ENCODE measurements at regions not wholly inside any gene's neighbourhood (a gene's known extent, or its start where the extent isn't known, plus 50 kb on each side); places are given as distances from the start of the nearest gene placed in this dataset.

DNA sequence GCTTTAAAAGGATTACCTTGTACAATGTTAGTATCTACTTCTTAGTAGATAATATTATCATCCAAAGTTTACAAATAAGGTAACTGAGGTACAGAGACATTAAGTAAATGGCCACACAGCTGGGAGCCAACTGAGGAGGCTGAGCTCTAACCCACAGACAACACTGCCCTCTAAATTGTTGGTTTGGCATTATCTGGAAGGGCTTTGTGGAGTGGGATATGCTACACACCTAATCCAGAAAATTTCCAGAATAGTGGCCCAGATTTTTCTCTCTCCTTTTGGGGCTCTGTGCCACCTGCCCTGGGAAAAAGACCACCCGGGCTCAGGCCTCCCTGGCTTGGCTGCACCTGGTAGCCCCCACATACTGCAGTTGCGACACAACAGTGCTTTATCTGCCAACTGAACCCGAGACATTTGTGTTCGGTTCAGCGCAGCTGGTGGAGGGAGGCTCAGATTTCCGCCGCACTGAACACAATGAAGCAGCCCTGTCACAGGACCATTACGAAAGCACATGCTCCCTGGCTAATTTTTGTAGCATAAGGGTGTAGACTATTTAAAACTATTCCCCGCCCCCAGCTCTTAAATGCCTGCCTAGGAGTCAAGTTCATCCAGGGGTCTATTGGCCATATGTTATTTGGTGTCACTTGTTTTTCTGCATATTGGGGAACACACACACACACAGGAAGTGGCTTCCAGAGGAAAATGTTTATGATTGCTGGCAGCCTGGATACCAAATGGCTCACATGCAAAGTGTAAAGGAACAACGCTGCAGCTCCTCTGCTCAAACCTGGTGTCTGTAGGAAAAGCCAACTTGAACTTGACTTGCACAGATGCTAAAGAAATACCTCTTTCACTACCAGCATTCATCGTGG, 92.3 kb upstream of the ESRRG start:
- H3K27me3 ChIP-seq (ENCODE audit: control insufficient read depth, insufficient read depth, low read length) = no peaks in the 10 kb centered on the region
- H3K27ac ChIP-seq (ENCODE audit: low read length) = no peak overlapping the region
- no CpG with 5 or more reads among the region's 11 CpGs for whole genome bisulfite sequencing (ENCODE audit: insufficient coverage, insufficient read length)
- no peak for DNase-seq (ENCODE audit: low read depth, low spot score)
- no peaks in the 10 kb centered on the region for H3K9me3 ChIP-seq (ENCODE audit: control insufficient read depth, insufficient read depth, low read length)
- no peaks in the 10 kb centered on the region for H3K36me3 ChIP-seq (ENCODE audit: control insufficient read depth, insufficient read depth, low read length)
- H3K4me3 ChIP-seq (ENCODE audit: low read length) = no peak overlapping the region
- 0 out of 2 replicates have a peak, but pooled peaks cover 2% of the 10 kb centered on the region for H3K4me1 ChIP-seq (ENCODE audit: control insufficient read depth, insufficient read depth, low read length)

- DNase-seq (ENCODE audit: low read depth, low spot score) = no peak
- Histone ChIP-seq H3K27me3 (ENCODE audit: control insufficient read depth, insufficient read depth, low read length) (no peaks in the 10 kb centered on the region), H3K4me3 (ENCODE audit: low read length) (no peak overlapping the region), H3K36me3 (ENCODE audit: control insufficient read depth, insufficient read depth, low read length) (no peaks in the 10 kb centered on the region), H3K4me1 (ENCODE audit: control insufficient read depth, insufficient read depth, low read length) (0 out of 2 replicates have a peak, but pooled peaks cover 2% of the 10 kb centered on the region), H3K9me3 (ENCODE audit: control insufficient read depth, insufficient read depth, low read length) (no peaks in the 10 kb centered on the region), H3K27ac (ENCODE audit: low read length) (no peak overlapping the region)
- no CpG with 5 or more reads among the region's 6 CpGs for WGBS (ENCODE audit: insufficient coverage, insufficient read length)
Observed at GRCh38 chr1:216814576-216815259, 91.5 kb upstream of the ESRRG start.

DNA sequence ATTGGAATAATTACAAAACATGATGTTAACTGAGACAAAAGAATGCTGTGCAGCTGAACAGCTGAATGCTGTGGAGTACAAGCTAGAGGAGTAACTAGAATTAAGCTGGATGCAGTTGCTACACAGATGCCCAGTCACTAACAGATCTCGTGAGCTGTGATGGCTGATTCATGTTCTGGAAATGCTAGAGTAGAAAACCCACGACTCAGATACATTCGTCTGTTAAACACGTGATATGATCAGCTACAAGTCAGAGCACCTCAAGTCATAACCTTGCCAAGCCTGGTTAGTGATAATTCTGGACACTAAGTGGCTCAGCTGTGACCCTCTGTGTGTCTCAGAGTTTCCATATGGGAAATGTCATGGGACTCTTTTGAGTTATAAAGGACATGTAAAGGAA, 89.7 kb upstream of the ESRRG start:
- Histone ChIP-seq H3K36me3 (ENCODE audit: control insufficient read depth, insufficient read depth, low read length) (no peaks in the 10 kb centered on the region), H3K4me1 (ENCODE audit: control insufficient read depth, insufficient read depth, low read length) (0 out of 2 replicates have a peak, but pooled peaks cover 2% of the 10 kb centered on the region), H3K9me3 (ENCODE audit: control insufficient read depth, insufficient read depth, low read length) (no peaks in the 10 kb centered on the region), H3K27ac (ENCODE audit: low read length) (no peak overlapping the region), H3K4me3 (ENCODE audit: low read length) (no peak overlapping the region), H3K27me3 (ENCODE audit: control insufficient read depth, insufficient read depth, low read length) (no peaks in the 10 kb centered on the region)
- no CpG with 5 or more reads among the region's 4 CpGs for WGBS (ENCODE audit: insufficient coverage, insufficient read length)
- DNase-seq (ENCODE audit: low read depth, low spot score) = no peak

DNA sequence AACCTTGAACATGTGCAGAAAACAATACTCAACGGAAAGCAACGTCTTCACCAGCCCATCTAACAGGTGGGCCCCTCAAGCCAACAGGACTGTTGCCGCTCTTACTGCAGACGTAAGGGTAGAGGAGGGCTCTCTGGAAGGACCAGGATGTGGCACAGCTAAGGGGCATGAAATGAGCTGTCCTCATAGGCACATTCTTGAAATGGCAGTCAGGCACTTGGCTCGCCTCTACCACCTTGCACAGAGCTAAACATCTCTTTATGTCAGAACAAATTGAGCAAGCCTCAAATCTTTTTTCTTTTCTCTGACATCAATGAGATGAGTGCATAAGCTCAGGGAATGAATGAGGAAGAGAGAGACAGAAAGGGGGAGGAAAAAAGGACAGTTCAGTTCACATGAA, 86.4 kb upstream of the ESRRG start:
- Histone ChIP-seq H3K4me3 (ENCODE audit: low read length) (no peak overlapping the region), H3K27me3 (ENCODE audit: control insufficient read depth, insufficient read depth, low read length) (no peaks in the 10 kb centered on the region), H3K9me3 (ENCODE audit: control insufficient read depth, insufficient read depth, low read length) (no peaks in the 10 kb centered on the region), H3K27ac (ENCODE audit: low read length) (no peak overlapping the region), H3K36me3 (ENCODE audit: control insufficient read depth, insufficient read depth, low read length) (no peaks in the 10 kb centered on the region), H3K4me1 (ENCODE audit: control insufficient read depth, insufficient read depth, low read length) (peaks cover 3% of the 10 kb centered on the region; the same call in 1 of the 2 replicates)
- DNase-seq (ENCODE audit: low read depth, low spot score) = no peak
- no CpG with 5 or more reads among the region's 5 CpGs for WGBS (ENCODE audit: insufficient coverage, insufficient read length)

DNA sequence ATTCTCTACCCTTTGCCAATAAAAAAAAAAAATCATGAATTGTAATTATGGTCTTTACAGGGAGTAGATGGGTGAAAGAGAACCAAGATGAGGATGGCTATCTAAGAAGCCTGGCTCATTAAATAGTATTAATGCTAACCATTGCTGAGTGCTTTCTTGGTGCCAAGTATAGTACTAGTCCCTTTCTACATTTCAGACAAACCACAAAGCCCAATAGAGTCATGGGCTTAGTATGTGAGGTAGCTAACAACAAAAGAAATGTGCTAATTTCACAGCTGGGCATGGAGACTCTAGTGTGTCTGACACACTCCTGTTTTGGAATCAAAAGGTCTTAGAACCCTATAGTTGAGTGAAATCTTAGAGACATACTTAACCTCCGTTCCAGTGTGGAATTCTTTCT, 84.5 kb upstream of the ESRRG start:
- WGBS (ENCODE audit: insufficient coverage, insufficient read length) = no CpG with 5 or more reads among the region's 1 CpG

GRCh38 chr1:216805953-216806352, 82.7 kb upstream of the ESRRG start:
- H3K27ac ChIP-seq (ENCODE audit: low read length) = no peak overlapping the region
- no peak overlapping the region for H3K4me3 ChIP-seq (ENCODE audit: low read length)
- peaks cover 3% of the 10 kb centered on the region; the same call in 1 of the 2 replicates for H3K4me1 ChIP-seq (ENCODE audit: control insufficient read depth, insufficient read depth, low read length)
- no CpG with 5 or more reads among the region's 1 CpG for WGBS (ENCODE audit: insufficient coverage, insufficient read length)
- DNase-seq (ENCODE audit: low read depth, low spot score) = no peak
- H3K27me3 ChIP-seq (ENCODE audit: control insufficient read depth, insufficient read depth, low read length) = no peaks in the 10 kb centered on the region
- H3K9me3 ChIP-seq (ENCODE audit: control insufficient read depth, insufficient read depth, low read length) = no peaks in the 10 kb centered on the region
- no peaks in the 10 kb centered on the region for H3K36me3 ChIP-seq (ENCODE audit: control insufficient read depth, insufficient read depth, low read length)

More for the DNA sequence above, 84.5 kb upstream of the ESRRG start:
- Histone ChIP-seq H3K27me3 (ENCODE audit: control insufficient read depth, insufficient read depth, low read length) (no peaks in the 10 kb centered on the region), H3K4me3 (ENCODE audit: low read length) (no peak overlapping the region), H3K4me1 (ENCODE audit: control insufficient read depth, insufficient read depth, low read length) (peaks cover 3% of the 10 kb centered on the region; the same call in 1 of the 2 replicates), H3K27ac (ENCODE audit: low read length) (no peak overlapping the region), H3K36me3 (ENCODE audit: control insufficient read depth, insufficient read depth, low read length) (no peaks in the 10 kb centered on the region), H3K9me3 (ENCODE audit: control insufficient read depth, insufficient read depth, low read length) (no peaks in the 10 kb centered on the region)
- no peak for DNase-seq (ENCODE audit: low read depth, low spot score)

GRCh38 chr1:216805233-216805632, 82.0 kb upstream of the ESRRG start:
- DNase-seq (ENCODE audit: low read depth, low spot score) = no peak
- WGBS (ENCODE audit: insufficient coverage, insufficient read length) = no CpG with 5 or more reads among the region's 5 CpGs
- H3K9me3 ChIP-seq (ENCODE audit: control insufficient read depth, insufficient read depth, low read length) = no peaks in the 10 kb centered on the region

DNA sequence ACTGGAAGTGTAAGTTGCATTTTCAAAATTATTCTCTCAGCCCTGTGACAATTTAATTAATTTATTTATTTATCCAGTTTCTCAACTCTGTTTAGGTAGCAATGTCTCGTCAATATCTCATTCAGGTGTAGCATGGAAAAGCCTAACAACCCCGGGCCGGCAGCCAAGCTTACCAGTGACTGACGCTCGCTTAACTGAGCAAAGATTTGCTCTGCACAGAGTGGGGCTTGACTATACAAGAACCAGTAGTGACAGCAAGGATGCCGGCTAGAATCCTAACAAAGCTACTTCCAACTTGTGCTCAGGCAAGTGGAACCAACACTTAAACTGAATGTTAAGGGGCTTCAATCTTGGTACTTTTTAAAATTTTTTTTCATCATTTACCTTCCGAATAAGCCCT, 80.9 kb upstream of the ESRRG start:
- no CpG with 5 or more reads among the region's 7 CpGs for WGBS (ENCODE audit: insufficient coverage, insufficient read length)
- Histone ChIP-seq H3K9me3 (ENCODE audit: control insufficient read depth, insufficient read depth, low read length) (no peaks in the 10 kb centered on the region), H3K36me3 (ENCODE audit: control insufficient read depth, insufficient read depth, low read length) (no peaks in the 10 kb centered on the region), H3K27ac (ENCODE audit: low read length) (no peak overlapping the region), H3K4me1 (ENCODE audit: control insufficient read depth, insufficient read depth, low read length) (peaks cover 3% of the 10 kb centered on the region; the same call in 1 of the 2 replicates), H3K4me3 (ENCODE audit: low read length) (no peak overlapping the region), H3K27me3 (ENCODE audit: control insufficient read depth, insufficient read depth, low read length) (no peaks in the 10 kb centered on the region)
- no peak for DNase-seq (ENCODE audit: low read depth, low spot score)

More at GRCh38 chr1:216805233-216805632, 82.0 kb upstream of the ESRRG start:
- Histone ChIP-seq H3K4me3 (ENCODE audit: low read length) (no peak overlapping the region), H3K27me3 (ENCODE audit: control insufficient read depth, insufficient read depth, low read length) (no peaks in the 10 kb centered on the region), H3K27ac (ENCODE audit: low read length) (no peak overlapping the region), H3K4me1 (ENCODE audit: control insufficient read depth, insufficient read depth, low read length) (peaks cover 3% of the 10 kb centered on the region; the same call in 1 of the 2 replicates), H3K36me3 (ENCODE audit: control insufficient read depth, insufficient read depth, low read length) (no peaks in the 10 kb centered on the region)

DNA sequence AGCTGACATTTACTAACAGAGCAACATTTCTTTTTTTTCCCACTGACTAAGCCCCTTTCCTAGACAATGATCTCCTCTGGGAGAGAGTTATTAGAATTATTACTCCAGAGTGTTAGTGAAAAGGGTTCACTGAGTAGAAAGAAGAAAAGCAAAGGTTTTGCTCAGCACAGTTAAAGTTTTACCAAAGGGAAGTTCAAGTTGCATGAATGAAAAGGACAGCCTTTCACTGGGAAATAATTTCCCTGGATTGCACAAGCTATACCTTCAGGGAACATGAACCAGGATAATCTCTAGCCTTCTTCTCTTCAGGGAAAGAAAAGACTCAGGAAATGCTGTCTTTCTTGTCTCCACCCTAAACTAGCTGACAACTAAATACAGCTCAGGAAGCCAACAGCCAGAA, 71.4 kb upstream of the ESRRG start:
- Histone ChIP-seq H3K4me1 (ENCODE audit: control insufficient read depth, insufficient read depth, low read length) (no peaks in the 10 kb centered on the region), H3K27ac (ENCODE audit: low read length) (no peak overlapping the region), H3K27me3 (ENCODE audit: control insufficient read depth, insufficient read depth, low read length) (no peaks in the 10 kb centered on the region), H3K36me3 (ENCODE audit: control insufficient read depth, insufficient read depth, low read length) (no peaks in the 10 kb centered on the region), H3K9me3 (ENCODE audit: control insufficient read depth, insufficient read depth, low read length) (no peaks in the 10 kb centered on the region), H3K4me3 (ENCODE audit: low read length) (no peak overlapping the region)
- DNase-seq (ENCODE audit: low read depth, low spot score) = no peak

DNA sequence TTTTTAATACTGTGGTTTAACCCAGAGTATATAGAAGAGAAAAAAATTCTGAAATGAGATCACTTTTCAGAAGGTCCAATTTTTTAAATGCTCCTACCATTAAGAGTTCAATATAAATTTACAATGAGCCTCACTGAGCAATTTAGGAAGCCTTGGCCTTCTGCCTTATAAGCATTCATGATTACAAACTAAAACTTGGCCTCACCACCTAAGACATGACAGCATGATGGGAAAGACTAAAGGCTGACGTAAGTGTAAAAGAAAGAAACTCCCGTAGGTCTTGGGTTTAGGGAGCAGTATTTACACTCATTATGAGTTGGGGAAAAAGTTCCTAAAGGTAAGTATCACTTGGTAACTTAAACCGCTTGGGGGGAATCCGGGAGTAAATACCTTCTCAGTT, 70.7 kb upstream of the ESRRG start:
- Histone ChIP-seq H3K36me3 (ENCODE audit: control insufficient read depth, insufficient read depth, low read length) (no peaks in the 10 kb centered on the region), H3K9me3 (ENCODE audit: control insufficient read depth, insufficient read depth, low read length) (no peaks in the 10 kb centered on the region), H3K4me1 (ENCODE audit: control insufficient read depth, insufficient read depth, low read length) (no peaks in the 10 kb centered on the region), H3K4me3 (ENCODE audit: low read length) (no peak overlapping the region), H3K27me3 (ENCODE audit: control insufficient read depth, insufficient read depth, low read length) (no peaks in the 10 kb centered on the region), H3K27ac (ENCODE audit: low read length) (no peak overlapping the region)
- DNase-seq (ENCODE audit: low read depth, low spot score) = no peak
- no CpG with 5 or more reads among the region's 4 CpGs for WGBS (ENCODE audit: insufficient coverage, insufficient read length)

All from iPS DF 6.9 (cell line).